Rectal smooth muscle tissue (tissue), 1 donor: ENCODE measurements at regions not wholly inside any gene's neighbourhood (a gene's known extent, or its start where the extent isn't known, plus 50 kb on each side); places are given as distances from the start of the nearest gene placed in this dataset.

Experiments used
- H3K27ac ChIP-seq: one replicate; pipeline ENCODE4 v1.7.0; 2013; ENCODE audit warnings: low read depth, low read length, inconsistent platforms
- H3K27me3 ChIP-seq: one replicate; pipeline ENCODE4 v1.7.0; 2013; ENCODE audit warnings: low read length; ENCODE audit not compliant: control insufficient read depth, insufficient read depth
- H3K36me3 ChIP-seq: one replicate; pipeline ENCODE4 v1.7.0; 2013; ENCODE audit warnings: low read length; ENCODE audit not compliant: control insufficient read depth, insufficient read depth
- H3K4me1 ChIP-seq: one replicate; pipeline ENCODE4 v1.7.0; 2013; ENCODE audit warnings: low read length; ENCODE audit not compliant: control insufficient read depth, insufficient read depth
- H3K4me3 ChIP-seq: one replicate; pipeline ENCODE4 v1.7.0; 2013; ENCODE audit warnings: low read length
- H3K9ac ChIP-seq: one replicate; pipeline ENCODE4 v1.7.0; 2013; ENCODE audit warnings: low read length

- H3K4me1 ChIP-seq, result no peaks in the 10 kb centered on the region
- H3K27me3 ChIP-seq, result no peaks in the 10 kb centered on the region
- H3K9ac ChIP-seq, result no peak overlapping the region
- H3K4me3 ChIP-seq, result no peak overlapping the region
- no peak overlapping the region for H3K27ac ChIP-seq
- no peaks in the 10 kb centered on the region for H3K36me3 ChIP-seq
Measured at GRCh38 chr4:177128306-177128705, 181.4 kb upstream of the NEIL3 start.

- Histone ChIP-seq H3K4me3 (no peak overlapping the region), H3K27me3 (no peaks in the 10 kb centered on the region), H3K9ac (no peak overlapping the region), H3K36me3 (no peaks in the 10 kb centered on the region), H3K27ac (no peak overlapping the region), H3K4me1 (no peaks in the 10 kb centered on the region)
Measured at GRCh38 chr4:177131736-177132135, 177.9 kb upstream of the NEIL3 start.

GRCh38 chr4:177147668-177148067, 162.0 kb upstream of the NEIL3 start:
- Histone ChIP-seq H3K27me3 (no peaks in the 10 kb centered on the region), H3K4me1 (no peaks in the 10 kb centered on the region), H3K9ac (no peak overlapping the region)

GRCh38 chr4:177155454-177155853, 154.2 kb upstream of the NEIL3 start:
- no peak overlapping the region for H3K4me3 ChIP-seq

More at GRCh38 chr4:177147668-177148067, 162.0 kb upstream of the NEIL3 start:
- Histone ChIP-seq H3K4me3 (no peak overlapping the region), H3K27ac (no peak overlapping the region), H3K36me3 (no peaks in the 10 kb centered on the region)

GRCh38 chr4:177159600-177159999, 150.1 kb upstream of the NEIL3 start:
- H3K4me3 ChIP-seq, result no peak overlapping the region
- no peak overlapping the region for H3K9ac ChIP-seq
- H3K36me3 ChIP-seq, result no peaks in the 10 kb centered on the region
- H3K27me3 ChIP-seq, result no peaks in the 10 kb centered on the region
- no peak overlapping the region for H3K27ac ChIP-seq
- H3K4me1 ChIP-seq, result no peaks in the 10 kb centered on the region

More at GRCh38 chr4:177155454-177155853, 154.2 kb upstream of the NEIL3 start:
- Histone ChIP-seq H3K36me3 (no peaks in the 10 kb centered on the region), H3K4me1 (no peaks in the 10 kb centered on the region), H3K9ac (no peak overlapping the region), H3K27ac (no peak overlapping the region), H3K27me3 (no peaks in the 10 kb centered on the region)

- Histone ChIP-seq H3K4me3 (no peak overlapping the region), H3K4me1 (no peaks in the 10 kb centered on the region), H3K9ac (no peak overlapping the region), H3K27ac (no peak overlapping the region), H3K36me3 (no peaks in the 10 kb centered on the region), H3K27me3 (no peaks in the 10 kb centered on the region)
Measured at GRCh38 chr4:177161781-177162180, 147.9 kb upstream of the NEIL3 start.

GRCh38 chr4:177163532-177163931, 146.1 kb upstream of the NEIL3 start:
- Histone ChIP-seq H3K9ac (no peak overlapping the region), H3K36me3 (no peaks in the 10 kb centered on the region), H3K4me1 (no peaks in the 10 kb centered on the region), H3K27ac (no peak overlapping the region), H3K27me3 (no peaks in the 10 kb centered on the region), H3K4me3 (no peak overlapping the region)

- no peak overlapping the region for H3K9ac ChIP-seq
- H3K4me3 ChIP-seq, result no peak overlapping the region
- no peaks in the 10 kb centered on the region for H3K36me3 ChIP-seq
- no peaks in the 10 kb centered on the region for H3K4me1 ChIP-seq
- H3K27ac ChIP-seq, result no peak overlapping the region
- H3K27me3 ChIP-seq, result no peaks in the 10 kb centered on the region
Measured at GRCh38 chr4:177171588-177171987, 138.1 kb upstream of the NEIL3 start.

- Histone ChIP-seq H3K27ac (no peak overlapping the region), H3K9ac (no peak overlapping the region), H3K4me3 (no peak overlapping the region), H3K4me1 (no peaks in the 10 kb centered on the region), H3K27me3 (no peaks in the 10 kb centered on the region), H3K36me3 (no peaks in the 10 kb centered on the region)
Measured at GRCh38 chr4:177175473-177175872, 134.2 kb upstream of the NEIL3 start.

- no peak overlapping the region for H3K4me3 ChIP-seq
- H3K27ac ChIP-seq, result no peak overlapping the region
- no peak overlapping the region for H3K9ac ChIP-seq
- H3K27me3 ChIP-seq, result no peaks in the 10 kb centered on the region
- no peaks in the 10 kb centered on the region for H3K36me3 ChIP-seq
- no peaks in the 10 kb centered on the region for H3K4me1 ChIP-seq
Measured at GRCh38 chr4:177177541-177178081, 132.1 kb upstream of the NEIL3 start.

- H3K27ac ChIP-seq, result no peak overlapping the region
- H3K27me3 ChIP-seq, result no peaks in the 10 kb centered on the region
- H3K9ac ChIP-seq, result no peak overlapping the region
- no peak overlapping the region for H3K4me3 ChIP-seq
- no peaks in the 10 kb centered on the region for H3K4me1 ChIP-seq
- H3K36me3 ChIP-seq, result no peaks in the 10 kb centered on the region
Measured at GRCh38 chr4:177178246-177178645, 131.4 kb upstream of the NEIL3 start.

GRCh38 chr4:177182166-177182565, 127.5 kb upstream of the NEIL3 start:
- no peaks in the 10 kb centered on the region for H3K36me3 ChIP-seq
- H3K27me3 ChIP-seq, result no peaks in the 10 kb centered on the region
- H3K4me3 ChIP-seq, result no peak overlapping the region
- H3K4me1 ChIP-seq, result no peaks in the 10 kb centered on the region
- no peak overlapping the region for H3K27ac ChIP-seq
- no peak overlapping the region for H3K9ac ChIP-seq

- Histone ChIP-seq H3K4me1 (no peaks in the 10 kb centered on the region), H3K4me3 (no peak overlapping the region), H3K9ac (no peak overlapping the region), H3K27me3 (no peaks in the 10 kb centered on the region), H3K36me3 (no peaks in the 10 kb centered on the region), H3K27ac (no peak overlapping the region)
Measured at GRCh38 chr4:177182728-177183127, 126.9 kb upstream of the NEIL3 start.
